ENCODE measurements at regions not wholly inside any gene's neighbourhood (a gene's known extent, or its start where the extent isn't known, plus 50 kb on each side); places are given as distances from the start of the nearest gene placed in this dataset.

- no peak overlapping the region for H3K9ac ChIP-seq (ENCODE audit: low read depth, low read length)
- H3K36me3 ChIP-seq (ENCODE audit: insufficient read depth, low read length) = no peaks in the 10 kb centered on the region
- H3K9me3 ChIP-seq (ENCODE audit: control insufficient read depth, insufficient read depth, low read length) = no peaks in the 10 kb centered on the region
- H3K4me1 ChIP-seq (ENCODE audit: insufficient read depth, low read length) = no peaks in the 10 kb centered on the region
Measured at GRCh38 chr12:115403253-115403652, 719.3 kb upstream of the TBX3 start.

GRCh38 chr12:115402443-115403180, 718.6 kb upstream of the TBX3 start:
- Histone ChIP-seq H3K9ac (ENCODE audit: low read depth, low read length) (no peak overlapping the region), H3K9me3 (ENCODE audit: control insufficient read depth, insufficient read depth, low read length) (no peaks in the 10 kb centered on the region), H3K4me1 (ENCODE audit: insufficient read depth, low read length) (no peaks in the 10 kb centered on the region), H3K36me3 (ENCODE audit: insufficient read depth, low read length) (no peaks in the 10 kb centered on the region)

DNA sequence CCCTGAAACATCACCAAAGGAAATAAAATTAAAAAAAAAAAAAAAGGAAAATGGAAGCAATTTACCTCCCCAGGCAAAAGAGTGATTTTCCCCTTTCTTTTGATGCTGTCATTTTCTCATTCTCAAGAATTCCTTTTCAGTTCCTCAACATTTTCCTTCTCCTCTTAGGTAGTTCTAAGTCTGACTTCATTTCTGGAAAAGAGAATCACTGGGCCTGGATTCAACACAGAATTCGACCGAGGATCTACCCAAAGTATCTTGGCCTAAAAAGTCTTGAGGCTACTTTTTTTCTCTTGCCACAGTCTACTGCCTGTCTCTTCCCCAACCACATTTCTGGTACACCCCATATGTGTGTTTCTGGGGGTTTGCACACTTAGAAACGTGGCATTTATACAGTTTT, 717.8 kb upstream of the TBX3 start:
- Histone ChIP-seq H3K36me3 (ENCODE audit: insufficient read depth, low read length) (no peaks in the 10 kb centered on the region), H3K4me1 (ENCODE audit: insufficient read depth, low read length) (no peaks in the 10 kb centered on the region), H3K9me3 (ENCODE audit: control insufficient read depth, insufficient read depth, low read length) (no peaks in the 10 kb centered on the region; the same call in 1 of the 2 replicates), H3K9ac (ENCODE audit: low read depth, low read length) (no peak overlapping the region)

- H3K9me3 ChIP-seq (ENCODE audit: control insufficient read depth, insufficient read depth, low read length) = no peaks in the 10 kb centered on the region; the same call in 1 of the 2 replicates
- H3K4me1 ChIP-seq (ENCODE audit: insufficient read depth, low read length) = no peaks in the 10 kb centered on the region
- no peak overlapping the region for H3K9ac ChIP-seq (ENCODE audit: low read depth, low read length)
- no peaks in the 10 kb centered on the region for H3K36me3 ChIP-seq (ENCODE audit: insufficient read depth, low read length)
Measured at GRCh38 chr12:115400011-115400410, 716.0 kb upstream of the TBX3 start.

DNA sequence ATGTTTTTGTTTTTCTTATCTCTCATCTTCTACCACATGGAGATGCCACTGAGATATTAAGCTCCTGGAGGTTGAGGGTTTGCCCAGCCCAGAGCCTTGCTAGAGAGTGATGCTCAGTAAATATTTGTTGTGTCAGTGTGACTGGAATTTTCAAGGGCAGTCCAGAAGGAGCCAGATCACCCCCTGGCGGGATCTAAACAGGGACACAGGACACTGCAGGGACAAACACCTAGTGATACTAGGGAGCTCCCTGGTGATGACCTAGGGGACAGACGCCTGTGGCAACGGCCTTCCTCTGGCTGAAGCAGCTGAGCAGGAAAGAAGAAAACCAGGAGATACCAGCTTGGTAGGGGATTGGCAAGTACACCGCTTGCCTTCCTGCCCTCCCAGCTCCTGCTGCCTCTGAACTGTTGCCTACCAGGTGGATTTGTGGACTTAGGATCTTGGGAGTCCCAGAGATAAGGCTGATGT, 714.4 kb upstream of the TBX3 start:
- H3K9me3 ChIP-seq (ENCODE audit: control insufficient read depth, insufficient read depth, low read length) = no peaks in the 10 kb centered on the region; the same call in 1 of the 2 replicates
- no peak overlapping the region for H3K9ac ChIP-seq (ENCODE audit: low read depth, low read length)
- H3K36me3 ChIP-seq (ENCODE audit: insufficient read depth, low read length) = no peaks in the 10 kb centered on the region
- no peaks in the 10 kb centered on the region for H3K4me1 ChIP-seq (ENCODE audit: insufficient read depth, low read length)

- Histone ChIP-seq H3K36me3 (ENCODE audit: insufficient read depth, low read length) (no peaks in the 10 kb centered on the region), H3K9me3 (ENCODE audit: control insufficient read depth, insufficient read depth, low read length) (no peaks in the 10 kb centered on the region; the same call in 1 of the 2 replicates)
Measured at GRCh38 chr12:115396567-115396966, 712.6 kb upstream of the TBX3 start.

GRCh38 chr12:115394496-115395220, 710.7 kb upstream of the TBX3 start:
- Histone ChIP-seq H3K9ac (ENCODE audit: low read depth, low read length) (no peak overlapping the region), H3K36me3 (ENCODE audit: insufficient read depth, low read length) (no peaks in the 10 kb centered on the region), H3K9me3 (ENCODE audit: control insufficient read depth, insufficient read depth, low read length) (no peaks in the 10 kb centered on the region; the same call in 1 of the 2 replicates), H3K4me1 (ENCODE audit: insufficient read depth, low read length) (no peaks in the 10 kb centered on the region)

More at GRCh38 chr12:115396567-115396966, 712.6 kb upstream of the TBX3 start:
- no peak overlapping the region for H3K9ac ChIP-seq (ENCODE audit: low read depth, low read length)
- no peaks in the 10 kb centered on the region for H3K4me1 ChIP-seq (ENCODE audit: insufficient read depth, low read length)

GRCh38 chr12:115388139-115388538, 704.2 kb upstream of the TBX3 start:
- Histone ChIP-seq H3K36me3 (ENCODE audit: insufficient read depth, low read length) (no peaks in the 10 kb centered on the region), H3K4me1 (ENCODE audit: insufficient read depth, low read length) (no peaks in the 10 kb centered on the region), H3K9me3 (ENCODE audit: control insufficient read depth, insufficient read depth, low read length) (no peaks in the 10 kb centered on the region), H3K9ac (ENCODE audit: low read depth, low read length) (no peak overlapping the region)

DNA sequence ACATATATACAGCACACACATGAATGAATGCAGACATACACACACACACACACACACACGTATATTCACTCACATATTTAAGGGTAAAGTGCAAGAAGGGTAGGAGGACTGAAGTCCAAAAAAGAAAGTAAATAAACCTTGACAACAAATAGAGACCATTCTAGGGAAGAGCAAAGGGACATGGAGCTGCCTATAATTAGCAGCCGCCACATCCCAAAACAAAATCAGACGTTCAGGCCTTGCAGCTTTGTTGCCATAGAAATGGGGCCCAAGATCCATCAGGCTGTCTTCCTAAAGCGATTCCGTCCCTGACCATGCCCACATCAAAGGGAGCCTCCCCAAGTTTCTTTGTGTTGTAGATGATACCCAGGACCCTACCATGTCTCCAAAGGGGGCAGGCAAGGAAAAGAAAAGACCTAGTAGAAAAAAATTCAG, 703.5 kb upstream of the TBX3 start:
- H3K4me1 ChIP-seq (ENCODE audit: insufficient read depth, low read length) = no peaks in the 10 kb centered on the region
- no peaks in the 10 kb centered on the region for H3K9me3 ChIP-seq (ENCODE audit: control insufficient read depth, insufficient read depth, low read length)
- no peak overlapping the region for H3K9ac ChIP-seq (ENCODE audit: low read depth, low read length)
- no peaks in the 10 kb centered on the region for H3K36me3 ChIP-seq (ENCODE audit: insufficient read depth, low read length)

DNA sequence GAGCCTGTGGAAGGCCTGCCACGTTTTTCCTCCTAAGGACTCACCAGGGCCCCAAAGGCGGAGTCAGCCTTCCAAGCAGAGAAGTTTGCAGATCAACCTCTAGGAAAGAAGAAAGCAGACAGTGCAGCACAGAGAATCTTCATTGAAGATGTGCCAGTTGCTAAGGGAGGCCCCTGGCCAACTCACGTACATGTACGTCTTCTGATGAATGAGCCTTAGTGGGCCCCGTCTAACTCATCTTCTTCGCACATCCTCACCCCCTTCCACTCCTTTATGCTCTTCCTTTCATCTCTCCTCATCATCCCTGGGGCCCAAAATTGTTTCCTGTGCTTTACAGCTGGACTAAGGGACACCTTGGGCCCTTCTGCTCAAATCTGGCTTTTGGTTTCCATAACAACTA, 703.0 kb upstream of the TBX3 start:
- H3K9ac ChIP-seq (ENCODE audit: low read depth, low read length) = no peak overlapping the region
- H3K4me1 ChIP-seq (ENCODE audit: insufficient read depth, low read length) = no peaks in the 10 kb centered on the region
- H3K9me3 ChIP-seq (ENCODE audit: control insufficient read depth, insufficient read depth, low read length) = no peaks in the 10 kb centered on the region
- no peaks in the 10 kb centered on the region for H3K36me3 ChIP-seq (ENCODE audit: insufficient read depth, low read length)

DNA sequence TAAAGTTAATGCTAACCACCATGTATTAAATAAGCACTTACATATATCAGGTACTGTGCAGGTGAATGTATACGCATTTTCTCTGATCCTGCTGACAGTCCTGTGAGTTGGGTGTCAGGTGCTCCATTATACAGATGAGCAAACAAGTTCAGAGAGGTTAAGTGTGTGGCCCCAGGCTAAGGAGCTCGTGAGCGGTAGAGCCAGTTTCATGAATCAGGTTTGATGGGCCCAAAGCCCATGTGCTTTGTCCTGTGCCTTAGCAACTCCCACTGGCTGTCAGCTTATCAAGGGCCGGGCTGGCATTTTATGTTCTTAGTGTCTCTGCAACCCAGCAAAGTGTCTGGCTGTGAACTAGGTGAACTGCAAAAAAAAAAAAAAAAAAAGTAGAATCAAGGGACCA, 701.2 kb upstream of the TBX3 start:
- H3K4me1 ChIP-seq (ENCODE audit: insufficient read depth, low read length) = peaks cover 6% of the 10 kb centered on the region; the same call in 1 of the 2 replicates
- H3K9ac ChIP-seq (ENCODE audit: low read depth, low read length) = no peak overlapping the region
- no peaks in the 10 kb centered on the region for H3K36me3 ChIP-seq (ENCODE audit: insufficient read depth, low read length)
- no peaks in the 10 kb centered on the region for H3K9me3 ChIP-seq (ENCODE audit: control insufficient read depth, insufficient read depth, low read length)

GRCh38 chr12:115384391-115384790, 700.4 kb upstream of the TBX3 start:
- H3K9ac ChIP-seq (ENCODE audit: low read depth, low read length) = no peak overlapping the region
- peaks cover 6% of the 10 kb centered on the region; the same call in 1 of the 2 replicates for H3K4me1 ChIP-seq (ENCODE audit: insufficient read depth, low read length)
- no peaks in the 10 kb centered on the region for H3K9me3 ChIP-seq (ENCODE audit: control insufficient read depth, insufficient read depth, low read length)
- H3K36me3 ChIP-seq (ENCODE audit: insufficient read depth, low read length) = no peaks in the 10 kb centered on the region

DNA sequence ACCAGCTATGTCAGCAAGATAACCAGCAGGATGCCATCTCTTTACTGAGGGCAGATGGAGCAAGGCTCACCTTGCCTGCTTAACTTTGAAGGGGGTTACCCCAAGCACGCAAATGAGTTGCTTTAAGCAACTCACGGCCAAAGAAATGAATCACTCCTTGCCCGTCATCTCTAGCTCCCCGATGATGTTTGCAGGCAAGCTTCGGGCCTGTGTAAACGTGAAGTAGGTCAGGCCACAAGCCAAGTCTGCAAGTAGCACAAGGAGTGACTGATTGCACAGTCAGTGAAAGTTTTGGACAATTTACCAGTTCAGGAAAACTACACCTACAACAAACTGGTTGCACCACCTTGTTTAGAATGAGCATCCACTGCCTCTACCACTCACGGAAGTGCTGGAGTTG, 699.7 kb upstream of the TBX3 start:
- no peaks in the 10 kb centered on the region for H3K9me3 ChIP-seq (ENCODE audit: control insufficient read depth, insufficient read depth, low read length)
- H3K9ac ChIP-seq (ENCODE audit: low read depth, low read length) = no peak overlapping the region
- H3K36me3 ChIP-seq (ENCODE audit: insufficient read depth, low read length) = no peaks in the 10 kb centered on the region
- H3K4me1 ChIP-seq (ENCODE audit: insufficient read depth, low read length) = peaks cover 6% of the 10 kb centered on the region; the same call in 1 of the 2 replicates

GRCh38 chr12:115382681-115383080, 698.7 kb upstream of the TBX3 start:
- Histone ChIP-seq H3K36me3 (ENCODE audit: insufficient read depth, low read length) (no peaks in the 10 kb centered on the region), H3K4me1 (ENCODE audit: insufficient read depth, low read length) (peaks cover 6% of the 10 kb centered on the region; the same call in 1 of the 2 replicates), H3K9ac (ENCODE audit: low read depth, low read length) (no peak overlapping the region), H3K9me3 (ENCODE audit: control insufficient read depth, insufficient read depth, low read length) (no peaks in the 10 kb centered on the region)

Data from ES-I3 (cell line).